H1 (cell line): ENCODE measurements at regions not wholly inside any gene's neighbourhood (a gene's known extent, or its start where the extent isn't known, plus 50 kb on each side); places are given as distances from the start of the nearest gene placed in this dataset.

Experiments used
- CTCF ChIA-PET: fragments of 300-600 bp; sonication (Branson Sonifier 250); formaldehyde crosslinking; loops from one replicate; lab custom pipeline; 2021; ENCODE audit not compliant: partially characterized antibody; lab: Charles Lee
- POLR2A ChIA-PET: fragments of 300-600 bp; sonication (Branson Sonifier 250); formaldehyde crosslinking; loops from one replicate; lab custom pipeline; 2021; ENCODE audit warnings: inconsistent platforms; ENCODE audit not compliant: partially characterized antibody; lab: Charles Lee
- DNase-seq, 2 experiments: peaks; one replicate each; pipeline versions ENCODE4 v3.0.0 to v3.0.0-alpha.2; 2010 to 2022; ENCODE audit warnings: low spot score in 2 of 2, low read depth in 1 of 2, mixed read lengths in 1 of 2
- FAIRE-seq: peaks from 2 replicates; lab custom pipeline; 2011; peaks lifted over from hg19 to GRCh38; lab: Jason Lieb, UNC
- H2AFZ ChIP-seq: 2 replicates; pipeline ENCODE4 v1.8.1; 2012; ENCODE audit warnings: low read length, inconsistent platforms
- H2AK5ac ChIP-seq: 2 replicates; pipeline ENCODE4 v1.6.1; 2013; ENCODE audit warnings: low read depth, low read length
- H2BK120ac ChIP-seq: replicated peaks from 2 replicates; pipeline ENCODE3; 2013; ENCODE audit warnings: low read depth, low read length, inconsistent platforms
- H2BK12ac ChIP-seq: 2 replicates; pipeline ENCODE4 v1.6.1; 2013; ENCODE audit warnings: low read depth, low read length
- H2BK15ac ChIP-seq: 2 replicates; pipeline ENCODE4 v1.6.1; 2013; ENCODE audit warnings: low read length
- H2BK20ac ChIP-seq: 2 replicates; pipeline ENCODE4 v1.6.1; 2013; ENCODE audit warnings: low read length
- H2BK5ac ChIP-seq: 2 replicates; pipeline ENCODE4 v1.6.1; 2013; ENCODE audit warnings: low read depth, low read length
- H3K14ac ChIP-seq: 2 replicates; pipeline ENCODE4 v1.6.1; 2013; ENCODE audit warnings: inconsistent platforms; ENCODE audit not compliant: insufficient read length
- H3K18ac ChIP-seq: 2 replicates; pipeline ENCODE4 v1.6.1; 2013; ENCODE audit warnings: low read length; ENCODE audit errors: extremely low read depth
- H3K23ac ChIP-seq: 2 replicates; pipeline ENCODE4 v1.6.1; 2013; ENCODE audit warnings: inconsistent platforms; ENCODE audit not compliant: insufficient read length
- H3K23me2 ChIP-seq: 2 replicates; pipeline ENCODE4 v1.6.1; 2013; ENCODE audit warnings: low read depth, low read length
- H3K27ac ChIP-seq: 2 replicates; pipeline ENCODE4 v1.6.1; 2011; ENCODE audit warnings: low read depth, low read length, inconsistent platforms
- H3K27me3 ChIP-seq, 4 experiments: replicated peaks in 1 of 4; 1 replicate in 1 of 4; 2 replicates in 3 of 4; pipeline versions ENCODE4 v1.6.1 to v1.8.1; 2011 to 2013; ENCODE audit warnings: low read length in 3 of 4, mild to moderate bottlenecking in 3 of 4, inconsistent platforms in 2 of 4, mixed read lengths in 2 of 4, moderate library complexity in 1 of 4; ENCODE audit not compliant: control insufficient read depth in 3 of 4, insufficient read depth in 3 of 4; ENCODE audit errors: extremely low read depth in 1 of 4
- H3K36me3 ChIP-seq, 4 experiments: 2 replicates each; pipeline versions ENCODE4 v1.6.1 to v1.8.1; 2011 to 2013; ENCODE audit warnings: mild to moderate bottlenecking in 4 of 4, low read length in 3 of 4, moderate library complexity in 2 of 4, control low read depth in 1 of 4, inconsistent platforms in 1 of 4; ENCODE audit not compliant: insufficient read depth in 4 of 4, control insufficient read depth in 2 of 4
- H3K4ac ChIP-seq: replicated peaks from 2 replicates; pipeline ENCODE3; 2013; ENCODE audit warnings: low read length, low read depth, mixed read lengths, inconsistent platforms; ENCODE audit not compliant: insufficient read length
- H3K4me1 ChIP-seq, 4 experiments: replicated peaks in 1 of 4; 1 replicate in 1 of 4; 2 replicates in 3 of 4; pipeline versions ENCODE4 v1.6.1 to v1.8.1; 2011 to 2013; ENCODE audit warnings: low read length in 3 of 4, inconsistent platforms in 2 of 4, mixed read lengths in 1 of 4; ENCODE audit not compliant: insufficient read depth in 4 of 4, control insufficient read depth in 3 of 4
- H3K4me2 ChIP-seq, 2 experiments: 2 replicates each; pipeline versions ENCODE4 v1.6.1 to v1.8.1; 2011 to 2013; ENCODE audit warnings: low read depth in 2 of 2, low read length in 2 of 2, control low read depth in 1 of 2, inconsistent platforms in 1 of 2, mild to moderate bottlenecking in 1 of 2; ENCODE audit not compliant: insufficient read depth in 1 of 2
- H3K4me3 ChIP-seq, 4 experiments: fragments of 200-600, 300-600 bp in 1 of 4; sonication (generic), shearing (Covaris generic), sonication (Bioruptor Twin) in 1 of 4; 2 replicates each; pipeline versions ENCODE4 v1.5.1 to v1.8.1; 2011 to 2016; ENCODE audit warnings: low read length in 4 of 4, low read depth in 3 of 4, control low read depth in 2 of 4, inconsistent platforms in 2 of 4, mild to moderate bottlenecking in 2 of 4, mixed read lengths in 1 of 4, moderate library complexity in 1 of 4; ENCODE audit not compliant: insufficient read depth in 2 of 4; ENCODE audit errors: extremely low read depth in 1 of 4
- H3K56ac ChIP-seq: replicated peaks from 2 replicates; pipeline ENCODE3; 2013; ENCODE audit warnings: low read depth, mild to moderate bottlenecking, mixed read lengths, low read length, inconsistent platforms; ENCODE audit not compliant: insufficient read length
- H3K79me1 ChIP-seq: 2 replicates; pipeline ENCODE4 v1.6.1; 2013; ENCODE audit warnings: low read depth, low read length, control low read depth
- H3K79me2 ChIP-seq, 2 experiments: 2 replicates each; pipeline versions ENCODE4 v1.6.1 to v1.8.1; 2012 to 2013; ENCODE audit warnings: low read length in 2 of 2, mild to moderate bottlenecking in 2 of 2, inconsistent platforms in 1 of 2; ENCODE audit not compliant: insufficient read depth in 2 of 2, control insufficient read depth in 1 of 2
- H3K9ac ChIP-seq, 4 experiments: replicated peaks in 1 of 4; 1 replicate in 1 of 4; 2 replicates in 3 of 4; pipeline versions ENCODE4 v1.6.1 to v1.8.1; 2011 to 2013; ENCODE audit warnings: low read depth in 3 of 4, low read length in 3 of 4, control low read depth in 2 of 4, mild to moderate bottlenecking in 2 of 4, moderate library complexity in 2 of 4, inconsistent platforms in 1 of 4; ENCODE audit errors: extremely low read depth in 1 of 4
- H3K9me3 ChIP-seq, 2 experiments: 2 replicates each; pipeline versions ENCODE4 v1.6.1 to v1.8.1; 2012 to 2013; ENCODE audit warnings: mild to moderate bottlenecking in 2 of 2, moderate library complexity in 2 of 2, control low read depth in 1 of 2, inconsistent platforms in 1 of 2, low read depth in 1 of 2, low read length in 1 of 2, mixed read lengths in 1 of 2; ENCODE audit not compliant: insufficient read depth in 2 of 2
- H4K20me1 ChIP-seq, 2 experiments: replicated peaks in 1 of 2; 2 replicates each; pipeline versions ENCODE3 to v1.8.1; 2011 to 2013; ENCODE audit warnings: inconsistent platforms in 2 of 2, low read length in 2 of 2, mild to moderate bottlenecking in 1 of 2; ENCODE audit not compliant: insufficient read depth in 2 of 2, control insufficient read depth in 1 of 2
- H4K5ac ChIP-seq: 2 replicates; pipeline ENCODE4 v1.6.1; 2013; ENCODE audit warnings: low read length, low read depth, mixed read lengths, inconsistent platforms; ENCODE audit not compliant: insufficient read length
- H4K8ac ChIP-seq: 2 replicates; pipeline ENCODE4 v1.8.0; 2013; ENCODE audit warnings: mild to moderate bottlenecking, moderate library complexity, low read length, inconsistent platforms; ENCODE audit not compliant: insufficient read depth; ENCODE audit errors: extremely low read depth
- H4K91ac ChIP-seq: replicated peaks from 2 replicates; pipeline ENCODE3; 2013; ENCODE audit warnings: low read length, mixed read lengths, inconsistent platforms; ENCODE audit not compliant: insufficient read length
- ASH2L ChIP-seq: fragments of 200-600, 300-600 bp; sonication (generic); IDR thresholded peaks from one replicate; pipeline ENCODE4 v1.7.1; 2017; ENCODE audit warnings: low read length
- CHD1 ChIP-seq: IDR thresholded peaks from 2 replicates; pipeline ENCODE4 v1.6.1; 2012; ENCODE audit warnings: low read depth, low read length, improper control_type of control experiment
- HDAC2 ChIP-seq, 2 experiments: fragments of 300-600 bp in 1 of 2; sonication (generic) in 1 of 2; IDR thresholded peaks; 2 replicates each; pipeline ENCODE4 v1.6.1; 2011 to 2012; ENCODE audit warnings: low read depth in 2 of 2, low read length in 2 of 2, mild to moderate bottlenecking in 2 of 2, moderate library complexity in 2 of 2, borderline replicate concordance in 1 of 2, inconsistent platforms in 1 of 2
- PHF8 ChIP-seq: fragments of 200-600 bp; sonication (generic); conservative IDR thresholded peaks from 2 replicates; pipeline ENCODE4 v1.7.1; 2012; ENCODE audit warnings: low read depth, mild to moderate bottlenecking, inconsistent platforms, low read length, moderate library complexity
- RFX5 ChIP-seq: IDR thresholded peaks from 2 replicates; pipeline ENCODE4 v1.6.1; 2011; ENCODE audit warnings: low read depth, low read length, improper control_type of control experiment, borderline replicate concordance
- RXRA ChIP-seq: IDR thresholded peaks from 2 replicates; pipeline ENCODE4 v1.6.1; 2011; ENCODE audit warnings: low read depth, mild to moderate bottlenecking, low read length, moderate library complexity; ENCODE audit not compliant: insufficient read depth
- SIN3A ChIP-seq, 2 experiments: IDR thresholded peaks in 1 of 2; conservative IDR thresholded peaks in 1 of 2; 2 replicates each; pipeline ENCODE4 v1.6.1; 2011 to 2012; ENCODE audit warnings: low read length in 2 of 2, improper control_type of control experiment in 1 of 2, low read depth in 1 of 2, mild to moderate bottlenecking in 1 of 2
- SIX5 ChIP-seq: IDR thresholded peaks from 2 replicates; pipeline ENCODE4 v1.6.1; 2011; ENCODE audit warnings: mild to moderate bottlenecking, low read depth, low read length
- SUZ12 ChIP-seq: fragments of 200-600 bp; sonication (generic); IDR thresholded peaks from 2 replicates; pipeline ENCODE4 v1.6.1; 2012; ENCODE audit warnings: mild to moderate bottlenecking, inconsistent platforms, low read length, moderate library complexity, mixed read lengths
- TEAD4 ChIP-seq: IDR thresholded peaks from 2 replicates; pipeline ENCODE4 v1.6.1; 2012; ENCODE audit warnings: low read depth, low read length, inconsistent platforms, mixed read lengths
- YY1 ChIP-seq: IDR thresholded peaks from 2 replicates; pipeline ENCODE4 v1.6.1; 2011; ENCODE audit warnings: low read depth, mild to moderate bottlenecking, low read length
- WGBS, 2 experiments: shearing (Covaris generic) in 1 of 2; methylation state at CpG; one replicate each; pipeline versions ENCODE4 v1.1.6 to v1.1.7; 2013 to 2015; ENCODE audit warnings: low lambda C conversion rate in 2 of 2, mixed read lengths in 2 of 2, inconsistent platforms in 1 of 2, low coverage in 1 of 2, missing lambda C conversion rate in 1 of 2; ENCODE audit not compliant: insufficient replicate concordance in 2 of 2, insufficient coverage in 1 of 2, insufficient read length in 1 of 2; ENCODE audit errors: extremely low coverage in 1 of 2, missing lambda C conversion rate in 1 of 2; 5-methylcytosine and 5-hydroxymethylcytosine counted together
- TF ChIP-seq, protein P1 (sequence below): IDR thresholded peaks from 2 replicates; pipeline ENCODE4 v1.6.1; 2012; ENCODE audit warnings: inconsistent platforms

DNA sequence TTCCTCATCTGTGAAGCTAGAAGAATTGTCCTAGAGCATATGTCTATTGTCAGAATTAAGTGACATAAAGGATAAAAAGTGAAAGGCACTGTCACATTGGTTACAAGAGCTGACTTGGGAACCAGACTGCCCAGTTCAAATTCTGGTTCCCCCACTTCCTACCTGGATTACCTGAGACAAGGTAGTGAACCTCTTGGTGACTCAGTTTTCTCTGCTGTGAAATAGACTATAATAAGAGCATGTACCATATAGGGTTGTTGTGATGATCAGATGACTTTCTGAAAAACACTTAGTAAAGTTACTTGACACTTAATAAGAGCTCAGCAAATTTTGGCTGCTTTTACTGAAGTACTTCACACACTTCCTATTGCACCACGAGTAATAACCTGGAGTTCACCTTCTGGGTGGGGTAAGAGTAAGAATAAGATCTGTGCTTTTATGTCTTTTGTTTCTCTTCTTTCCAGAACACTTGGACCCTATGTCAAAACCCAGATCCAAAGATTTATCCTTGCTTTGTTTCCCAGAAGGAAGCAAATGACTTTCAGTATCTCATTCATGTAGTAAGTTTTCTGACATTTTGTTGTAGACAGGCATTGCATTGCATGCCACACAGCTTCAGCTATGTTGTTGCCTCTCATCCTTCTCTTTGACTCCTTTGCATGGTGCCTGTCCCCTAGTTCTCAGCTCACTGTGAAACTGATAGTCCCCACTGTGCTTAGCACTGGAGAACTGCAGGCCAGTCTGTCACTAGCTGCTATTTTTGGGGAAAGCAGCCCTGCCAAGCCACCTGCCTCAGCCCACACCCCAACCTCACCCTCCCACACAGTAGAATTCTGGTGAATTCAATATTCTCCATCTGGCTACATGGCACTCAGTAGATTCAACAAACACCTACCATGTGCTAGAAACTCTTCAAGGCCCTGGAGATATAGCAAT, 121.8 kb upstream of the POU2AF2 start:
- H3K4me1 ChIP-seq, result no peaks in the 10 kb centered on the region
- no peak overlapping the region for H4K5ac ChIP-seq
- H3K4me3 ChIP-seq, result no peak overlapping the region
- no peaks in the 10 kb centered on the region for H3K27me3 ChIP-seq
- H3K14ac ChIP-seq, result no peak overlapping the region
- no peak overlapping the region for H2BK20ac ChIP-seq
- DNase-seq (no peak), FAIRE-seq (no peak)
- H3K18ac ChIP-seq, result no peak overlapping the region
- no peak overlapping the region for H3K4me2 ChIP-seq
- H3K9ac ChIP-seq, result no peak overlapping the region
- H3K79me2 ChIP-seq, result no peaks in the 10 kb centered on the region
- H4K8ac ChIP-seq, result no peak overlapping the region
- H3K4ac ChIP-seq, result no peak overlapping the region
- H2BK15ac ChIP-seq, result no peak overlapping the region
- no peak overlapping the region for H2BK12ac ChIP-seq
- H3K9me3 ChIP-seq, result no peaks in the 10 kb centered on the region
- H4K20me1 ChIP-seq, result no peaks in the 10 kb centered on the region
- H3K36me3 ChIP-seq, result no peaks in the 10 kb centered on the region
- no peak overlapping the region for H2BK120ac ChIP-seq
- no peaks in the 10 kb centered on the region for H3K23me2 ChIP-seq
- H2BK5ac ChIP-seq, result no peak overlapping the region
- 100% methylated on average over 1 of the region's 1 CpG; no CpG with 5 or more reads in 1 of the 2 experiments for WGBS, 2 experiments
- ChIA-PET POLR2A (no interaction called here), CTCF (interaction anchor here (0.7 kb wide), 2 partner anchors 9 to 684 kb away, joined by 3 read pairs; no protein-coding TSS in a partner anchor)
- H2AFZ ChIP-seq, result no peak overlapping the region
- no peak overlapping the region for H3K56ac ChIP-seq
- H3K27ac ChIP-seq, result no peak overlapping the region
- H3K23ac ChIP-seq, result no peak overlapping the region
- H2AK5ac ChIP-seq, result no peak overlapping the region
- H3K79me1 ChIP-seq, result no peaks in the 10 kb centered on the region
- no peak overlapping the region for H4K91ac ChIP-seq
- TF ChIP-seq SIN3A (conservative IDR thresholded peaks at IDR 0.05 in 1 of 2, IDR thresholded peaks at IDR 0.05 in 1 of 2; ENCODE audit: low read depth in 1 of 2, low read length in 2 of 2) (no peak), SIX5 (no peak), ASH2L (no peak), CHD1 (no peak), TEAD4 (no peak), RXRA (no peak), HDAC2 (IDR thresholded peaks at IDR 0.05; ENCODE audit: borderline replicate concordance in 1 of 2, low read depth in 2 of 2, low read length in 2 of 2) (no peak), RFX5 (no peak), YY1 (no peak), PHF8 (no peak), SUZ12 (no peak)
- TF ChIP-seq, protein P1, sequence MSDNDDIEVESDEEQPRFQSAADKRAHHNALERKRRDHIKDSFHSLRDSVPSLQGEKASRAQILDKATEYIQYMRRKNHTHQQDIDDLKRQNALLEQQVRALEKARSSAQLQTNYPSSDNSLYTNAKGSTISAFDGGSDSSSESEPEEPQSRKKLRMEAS, result no peak
